ENCODE measurements at regions not wholly inside any gene's neighbourhood (a gene's known extent, or its start where the extent isn't known, plus 50 kb on each side); places are given as distances from the start of the nearest gene placed in this dataset.
"Not testable (repeated sequence)": the region's sequence is repeated elsewhere in the genome, so short reads cannot be mapped to it uniquely, and the experiment has no call there.

DNA sequence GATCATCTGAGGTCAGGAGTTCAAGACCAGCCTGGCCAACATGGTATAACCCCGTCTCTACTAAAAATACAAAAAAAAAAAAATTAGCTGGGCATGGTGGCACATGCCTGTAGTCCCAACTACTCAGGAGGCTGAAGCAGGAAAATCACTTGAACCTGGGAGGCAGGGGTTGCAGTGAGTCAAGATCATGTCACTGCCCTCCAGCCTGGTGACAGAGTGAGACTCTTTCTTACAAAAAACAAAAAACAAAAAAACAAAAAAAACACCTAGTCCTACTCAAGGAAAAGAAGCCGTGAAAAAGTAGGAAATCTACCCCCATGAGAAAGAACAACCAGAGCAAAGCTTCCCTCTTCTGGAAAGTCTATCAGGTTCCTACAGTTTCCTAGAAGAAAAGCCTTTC, 244.4 kb downstream of the PHLDA1 start:
- H3K27ac ChIP-seq (ENCODE audit: insufficient read depth, low read length); H3K4me2 ChIP-seq (ENCODE audit: low read depth, low read length); DNase-seq; BruUV-seq (replicated peaks); H3K9me3 ChIP-seq (ENCODE audit: control insufficient read depth, insufficient read depth, low read length); POLR2A ChIA-PET (ENCODE audit: unreplicated experiment); H4K8ac ChIP-seq (ENCODE audit: low read depth in 2 of 2, low read length in 2 of 2); H3K56ac ChIP-seq (ENCODE audit: extremely low read depth, insufficient read depth, low read length); in situ Hi-C loops (cut with MboI; ENCODE audit: low sequenced_read_pairs); H2BK15ac ChIP-seq (ENCODE audit: low read depth, low read length); H3K4me3 ChIP-seq (ENCODE audit: insufficient read depth, low read depth, low read length); H3K23ac ChIP-seq (ENCODE audit: low read depth, low read length); H3K27me3 ChIP-seq (ENCODE audit: control insufficient read depth, insufficient read depth, low read length); H3K18ac ChIP-seq (ENCODE audit: low read depth, low read length); H4K20me1 ChIP-seq (ENCODE audit: insufficient read depth, low read length); H3K4ac ChIP-seq (ENCODE audit: low read depth, low read length); H2BK5ac ChIP-seq (ENCODE audit: low read depth, low read length, poor library complexity, severe bottlenecking); ATAC-seq (ENCODE audit: low read depth); H4K91ac ChIP-seq (ENCODE audit: insufficient read depth, low read depth, low read length); dilution Hi-C loops (cut with HindIII; ENCODE audit: low sequenced_read_pairs, unreplicated experiment); H3K9ac ChIP-seq (ENCODE audit: low read depth, low read length); H3K14ac ChIP-seq (replicated peaks; ENCODE audit: low read depth, low read length); intact Hi-C loops (cut with micrococcal nuclease); H3K36me3 ChIP-seq (ENCODE audit: control insufficient read depth, insufficient read depth, low read length); H3K79me1 ChIP-seq (ENCODE audit: low read depth in 1 of 2, low read length in 2 of 2); H2AK5ac ChIP-seq (ENCODE audit: low read depth, low read length); H2AFZ ChIP-seq (replicated peaks; ENCODE audit: low read length, poor library complexity); H2AK9ac ChIP-seq (replicated peaks; ENCODE audit: low read depth, low read length, poor library complexity): not testable (repeated sequence)
- CTCF ChIA-PET = interaction anchor here (1.6 kb wide), 1 partner anchor 34 kb away, joined by 3 read pairs; no protein-coding TSS in a partner anchor
- H3K9me1 ChIP-seq (ENCODE audit: insufficient read depth, low read length) = peaks cover 14% of the 10 kb centered on the region
- H4K5ac ChIP-seq (ENCODE audit: low read depth, low read length) = 0 out of 2 replicates have a peak overlapping the region, but pooled peaks have one; percentile 6
- H2BK120ac ChIP-seq (ENCODE audit: low read depth, low read length) = peak overlapping the region; percentile 1; the same call in 1 of the 2 replicates
- H2BK20ac ChIP-seq (ENCODE audit: low read depth, low read length) = 0 out of 2 replicates have a peak overlapping the region, but pooled peaks have one; percentile 6
- H3K4me1 ChIP-seq (ENCODE audit: control insufficient read depth, insufficient read depth, low read length) = peaks cover 18% of the 10 kb centered on the region
- no CpG with 5 or more reads among the region's 2 CpGs for WGBS, 2 experiments (ENCODE audit: extremely low coverage in 2 of 2, insufficient read length in 1 of 2)
